ENCODE measurements at regions not wholly inside any gene's neighbourhood (a gene's known extent, or its start where the extent isn't known, plus 50 kb on each side); places are given as distances from the start of the nearest gene placed in this dataset.

DNA sequence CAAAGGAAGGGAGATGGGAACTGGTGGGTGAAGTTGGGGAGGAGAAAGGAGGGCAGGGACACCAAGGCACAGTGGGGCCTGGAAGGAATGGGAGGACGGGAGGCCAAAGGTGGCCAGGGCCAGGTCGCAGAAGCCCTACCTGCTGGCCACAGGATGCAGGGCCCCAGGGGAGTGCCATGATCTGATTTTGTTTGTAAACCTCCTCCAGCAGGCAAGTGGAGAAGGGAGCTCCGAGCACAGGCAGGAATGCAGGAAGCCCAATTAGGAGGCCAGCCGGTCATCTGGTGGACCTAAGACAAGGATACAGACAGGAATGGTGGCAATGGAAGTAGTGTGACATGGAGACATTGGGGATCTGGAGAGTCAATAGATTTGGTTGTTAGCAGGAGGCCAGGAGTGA, 107.0 kb upstream of the ZMIZ1 start:
- DNase-seq = no peak

DNA sequence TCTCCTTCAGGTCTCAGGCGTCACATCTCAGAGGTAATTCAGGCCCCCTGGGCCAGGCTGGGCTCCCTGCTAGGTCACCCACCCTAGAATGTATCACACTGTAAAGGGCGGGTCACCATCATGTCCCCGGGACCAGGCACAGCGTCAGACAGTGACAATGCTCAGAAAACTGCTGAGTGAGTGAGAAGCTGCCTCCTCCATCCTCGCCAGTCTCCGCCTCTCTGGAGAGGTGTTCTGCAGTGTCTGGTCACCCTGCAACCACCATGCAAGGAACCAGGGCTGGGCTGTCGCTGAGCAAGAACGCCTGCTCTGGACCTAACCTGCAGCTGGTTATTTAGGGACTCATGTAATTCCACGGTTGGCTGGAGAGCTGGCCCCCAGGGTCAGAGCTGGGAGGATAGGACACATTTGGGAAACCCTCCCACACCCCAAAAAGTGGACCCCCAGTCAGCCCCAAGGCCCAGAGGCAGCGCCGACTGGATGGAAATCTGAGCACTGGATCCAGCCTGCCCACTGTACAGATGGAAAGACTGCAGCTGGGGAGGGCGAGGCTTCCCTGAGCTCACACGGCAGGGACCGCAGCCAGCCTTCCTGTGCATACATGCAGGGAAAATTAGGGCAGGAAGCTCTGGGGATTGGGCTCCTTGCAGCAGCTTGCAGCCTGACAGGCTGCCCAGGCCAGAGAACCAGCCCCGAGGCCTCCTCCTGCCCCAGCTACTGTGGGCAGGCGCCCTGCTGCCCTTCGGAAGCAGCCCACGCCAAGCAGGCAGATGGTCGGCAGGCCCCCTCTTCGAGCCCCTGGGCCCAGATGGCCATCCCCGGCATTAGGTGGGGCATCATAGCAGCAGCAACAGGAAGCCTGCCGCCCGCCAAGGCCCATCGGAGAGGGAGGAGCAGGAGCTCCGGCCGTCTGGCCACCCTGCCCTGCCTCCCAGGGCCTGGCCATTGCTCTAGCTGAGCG, 105.4 kb upstream of the ZMIZ1 start:
- no peak for DNase-seq

GRCh38 chr10:78964274-78964951, 104.4 kb upstream of the ZMIZ1 start:
- DNase-seq = no peak

DNA sequence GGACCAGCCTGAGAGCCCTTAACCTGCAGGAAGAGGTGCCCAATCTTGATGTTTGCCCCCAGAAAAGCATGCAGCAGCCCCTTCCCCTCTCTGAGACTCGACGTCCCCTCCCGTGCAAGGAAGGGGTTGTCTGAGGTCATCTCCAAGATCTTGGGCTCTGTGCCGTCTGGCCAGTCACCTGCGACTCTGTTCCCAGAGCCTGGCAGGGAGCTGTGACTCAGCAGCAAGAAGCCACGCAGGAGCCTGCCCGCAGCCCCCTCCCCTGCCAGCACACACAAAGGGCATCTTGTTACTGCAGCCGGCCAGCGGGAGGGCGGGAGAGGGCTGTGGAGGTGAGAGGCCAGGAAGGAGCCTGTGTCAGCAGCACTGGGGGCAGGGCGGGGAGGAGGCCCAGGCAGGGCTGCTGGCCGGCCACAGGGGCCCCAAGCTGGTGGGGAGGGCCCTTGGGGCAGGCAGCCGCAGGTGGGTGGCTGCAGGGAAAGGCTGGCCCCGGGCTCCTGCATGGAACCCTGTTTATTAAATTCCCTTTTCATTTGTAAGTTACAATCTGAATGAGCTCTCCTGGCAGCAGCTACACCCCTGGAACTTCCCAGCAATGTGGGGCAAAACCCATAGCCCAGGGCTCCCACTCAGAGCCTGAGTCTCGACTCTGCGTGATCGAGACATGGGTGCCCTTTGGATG, 103.7 kb upstream of the ZMIZ1 start:
- DNase-seq = no peak

DNA sequence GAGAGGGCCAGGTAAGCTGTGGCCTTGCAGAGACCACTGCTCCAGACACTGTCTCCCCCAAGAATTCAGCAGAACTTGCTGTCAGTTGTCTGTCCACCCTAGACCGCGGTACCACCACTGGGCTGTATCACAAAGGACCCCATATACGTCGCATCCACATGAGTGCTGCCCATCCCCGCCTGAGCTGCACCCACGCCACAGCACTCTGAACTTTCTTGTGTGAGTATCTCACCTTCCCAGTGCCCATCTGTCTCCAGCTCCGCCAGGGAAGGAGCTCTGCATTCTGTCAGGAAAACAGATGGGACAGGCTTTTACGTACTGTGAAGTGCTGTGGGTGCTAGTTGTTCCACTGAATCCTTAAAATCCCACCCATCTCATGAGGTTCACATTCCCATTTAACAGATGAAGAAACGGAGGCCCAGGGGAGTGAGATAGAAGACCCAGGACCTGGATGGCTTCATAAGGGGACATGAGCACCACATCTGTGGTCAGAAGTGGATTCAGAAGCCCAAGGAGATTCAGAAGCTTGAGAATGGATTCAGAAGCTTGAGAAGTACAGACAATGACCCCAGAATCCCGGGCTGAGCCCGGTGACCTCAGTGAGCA, 102.5 kb upstream of the ZMIZ1 start:
- DNase-seq = no peak

GRCh38 chr10:78966844-78967488, 101.8 kb upstream of the ZMIZ1 start:
- DNase-seq = no peak

- no peak for DNase-seq
Measured at GRCh38 chr10:78968300-78968942, 100.3 kb upstream of the ZMIZ1 start.

DNA sequence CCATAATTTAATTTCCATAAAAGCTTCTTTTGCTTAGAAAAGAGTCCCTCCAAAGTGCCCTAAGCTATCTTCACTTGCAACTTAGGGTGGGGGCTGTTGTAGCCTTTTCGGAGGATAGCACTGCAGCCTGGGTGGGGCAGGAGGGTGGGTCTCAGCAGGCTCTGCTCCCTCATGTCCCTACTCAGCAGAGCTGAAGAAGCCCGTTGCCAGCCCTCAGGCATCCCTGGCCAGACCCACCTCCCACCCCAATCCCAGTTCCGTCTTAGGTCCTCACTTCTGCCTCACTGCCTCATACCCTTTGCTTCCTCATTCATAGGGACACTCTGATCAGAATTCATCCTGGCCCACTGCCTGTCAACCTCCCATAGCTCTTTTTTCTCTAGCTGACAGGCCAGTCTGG, 99.8 kb upstream of the ZMIZ1 start:
- DNase-seq = no peak

DNA sequence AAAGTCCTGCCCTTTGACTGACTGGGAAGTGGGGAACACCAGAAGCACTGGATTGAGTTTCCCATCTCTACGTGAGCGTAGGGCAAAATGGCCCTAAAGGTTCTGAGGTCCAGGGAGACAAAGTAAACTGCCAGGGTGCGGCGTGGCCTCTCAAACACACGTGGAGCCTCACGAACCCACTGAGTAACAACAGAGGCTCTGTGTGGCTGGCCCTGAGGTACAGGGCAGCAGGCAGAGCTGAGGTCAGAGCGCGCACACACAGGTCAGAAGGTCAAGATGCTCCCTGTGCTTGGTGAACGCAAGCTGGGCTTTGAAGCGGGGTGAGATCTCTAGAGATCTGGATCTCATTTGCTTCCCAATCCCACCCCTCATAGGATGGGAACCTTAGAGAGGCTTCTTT, 99.0 kb upstream of the ZMIZ1 start:
- DNase-seq = no peak

DNA sequence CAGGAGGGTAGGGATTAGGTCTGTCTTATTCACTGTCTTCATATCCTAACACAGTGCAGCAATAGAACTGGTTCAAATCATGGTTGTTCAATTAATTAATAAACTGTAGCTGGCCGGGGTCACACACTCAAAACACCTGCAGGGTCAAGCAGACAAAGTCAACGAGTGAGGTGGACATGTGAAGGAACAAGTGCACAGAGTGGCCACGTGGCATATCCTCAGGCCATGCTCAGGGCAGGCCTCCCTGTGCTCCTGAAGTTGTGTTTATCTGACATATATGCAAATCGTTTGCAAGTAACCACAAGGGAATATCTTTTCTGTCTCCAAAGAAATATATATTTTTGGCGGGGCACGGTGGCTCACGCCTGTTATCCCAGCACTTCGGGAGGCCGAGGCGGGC, 98.5 kb upstream of the ZMIZ1 start:
- DNase-seq = no peak

GRCh38 chr10:78971094-78971682, 97.6 kb upstream of the ZMIZ1 start:
- DNase-seq = no peak

GRCh38 chr10:78972160-78972946, 96.4 kb upstream of the ZMIZ1 start:
- DNase-seq = no peak

GRCh38 chr10:78972947-78973900, 95.5 kb upstream of the ZMIZ1 start:
- peak in 3 of 4 experiments; percentile 23 to 42 (median 31) for DNase-seq

- peak in 1 of 4 experiments; percentile 42 for DNase-seq
Measured at GRCh38 chr10:78973901-78974616, 94.7 kb upstream of the ZMIZ1 start.

- DNase-seq = peak in 3 of 4 experiments; percentile 5 to 16 (median 8)
Measured at GRCh38 chr10:78974617-78975317, 94.0 kb upstream of the ZMIZ1 start.

GRCh38 chr10:78975926-78976325, 92.8 kb upstream of the ZMIZ1 start:
- no peak for DNase-seq

- no peak for DNase-seq
Measured at GRCh38 chr10:78976825-78977755, 91.7 kb upstream of the ZMIZ1 start.
